K562 (cell line): ENCODE measurements at regions not wholly inside any gene's neighbourhood (a gene's known extent, or its start where the extent isn't known, plus 50 kb on each side); places are given as distances from the start of the nearest gene placed in this dataset.
A peak's percentile ranks its signal among the peaks of the same experiment; 100 is the strongest.

Source experiments
- ATAC-seq: fragments of 200-7000 bp; cut with Tn5 transposase; 3 replicates; pipeline ENCODE4 v1.9.1; 2020; ENCODE audit warnings: moderate library complexity
- BruUV-seq: library from RNA; stranded (reverse); fragments of 400-500 nt; replicated peaks from 2 replicates; lab custom pipeline; 2021; lab: Mats Ljungman, UMichigan
- CTCF ChIA-PET: fragments of 300-600 bp; formaldehyde crosslinking; extraction: SDS; loops from one replicate; lab custom pipeline; 2021; ENCODE audit warnings: low intra/inter-chr PET ratio; lab: Yijun Ruan, JAX
- POLR2A ChIA-PET: fragments of 300-600, 350-650 bp; sonication (Branson Sonifier 250); formaldehyde crosslinking; extraction: SDS; loops from one replicate; lab custom pipeline; 2021; ENCODE audit warnings: antibody characterized with exemption, inconsistent platforms; lab: Yijun Ruan, JAX
- DNase-seq, 4 experiments: peaks; one replicate each; pipeline versions ENCODE4 v3.0.0 to v3.0.0-alpha.2; 2011 to 2018; ENCODE audit warnings: low spot score in 3 of 4, mixed read lengths in 3 of 4; ENCODE audit errors: extremely low read depth in 1 of 4
- FAIRE-seq: peaks from 2 replicates; lab custom pipeline; 2011; peaks lifted over from hg19 to GRCh38; lab: Jason Lieb, UNC
- H2AFZ ChIP-seq: 2 replicates; pipeline ENCODE4 v1.6.0; 2011; ENCODE audit warnings: low read depth, low read length, control low read depth, inconsistent platforms
- H3K27ac ChIP-seq: fragments of 200-600 bp; 3 replicates; pipeline ENCODE4 v1.8.0; 2011; ENCODE audit warnings: low read depth, mild to moderate bottlenecking, control low read depth, inconsistent platforms, low read length, moderate library complexity, mixed read lengths; ENCODE audit errors: extremely low read depth
- H3K27me3 ChIP-seq, 2 experiments: fragments of 300-600 bp in 1 of 2; 2 replicates in 1 of 2; 3 replicates in 1 of 2; pipeline versions ENCODE4 v1.6.0 to v1.8.0; 2011; ENCODE audit warnings: inconsistent platforms in 2 of 2, low read length in 2 of 2, mild to moderate bottlenecking in 1 of 2, mixed read lengths in 1 of 2, moderate library complexity in 1 of 2; ENCODE audit not compliant: control insufficient read depth in 2 of 2, insufficient read depth in 2 of 2
- H3K36me3 ChIP-seq: fragments of 300-600 bp; 3 replicates; pipeline ENCODE4 v1.8.0; 2011; ENCODE audit warnings: mild to moderate bottlenecking, low read length, inconsistent platforms; ENCODE audit not compliant: control insufficient read depth, insufficient read depth
- H3K4me1 ChIP-seq, 2 experiments: fragments of 200-600 bp in 1 of 2; replicated peaks in 1 of 2; 2 replicates in 1 of 2; 3 replicates in 1 of 2; pipeline versions ENCODE4 v1.5.1 to v1.8.0; 2011; ENCODE audit warnings: inconsistent platforms in 2 of 2, low read length in 2 of 2, mild to moderate bottlenecking in 1 of 2, mixed read lengths in 1 of 2, moderate library complexity in 1 of 2; ENCODE audit not compliant: control insufficient read depth in 2 of 2, insufficient read depth in 2 of 2
- H3K4me2 ChIP-seq: 2 replicates; pipeline ENCODE4 v1.6.1; 2011; ENCODE audit warnings: low read length, control low read depth, inconsistent platforms, mixed read lengths; ENCODE audit not compliant: insufficient read depth
- H3K4me3 ChIP-seq: fragments of 200-600 bp; sonication (generic), shearing (Covaris generic); 2 replicates; pipeline ENCODE4 v1.5.1; 2016; ENCODE audit warnings: control low read depth, inconsistent platforms
- H3K79me2 ChIP-seq: fragments of 200-600 bp; 3 replicates; pipeline ENCODE4 v1.8.0; 2011; ENCODE audit warnings: low read length, inconsistent platforms; ENCODE audit not compliant: control insufficient read depth, insufficient read depth
- H3K9ac ChIP-seq, 2 experiments: 2 replicates each; pipeline versions ENCODE4 v1.6.0 to v1.6.1; 2011; ENCODE audit warnings: low read depth in 2 of 2, low read length in 2 of 2, control low read depth in 1 of 2, inconsistent platforms in 1 of 2, mild to moderate bottlenecking in 1 of 2, mixed read lengths in 1 of 2; ENCODE audit not compliant: insufficient read depth in 1 of 2
- H3K9me1 ChIP-seq: one replicate; pipeline ENCODE4 v1.6.0; 2011; ENCODE audit warnings: inconsistent platforms, mild to moderate bottlenecking, low read length, moderate library complexity; ENCODE audit not compliant: control insufficient read depth, insufficient read depth
- H3K9me3 ChIP-seq: replicated peaks from 2 replicates; pipeline ENCODE4 v1.5.1; 2011; ENCODE audit warnings: low read depth, low read length, inconsistent platforms; ENCODE audit not compliant: control insufficient read depth, insufficient read depth
- H4K20me1 ChIP-seq: replicated peaks from 2 replicates; pipeline ENCODE4 v1.6.1; 2011; ENCODE audit warnings: low read length, inconsistent platforms, mixed read lengths; ENCODE audit not compliant: control insufficient read depth, insufficient read depth
- CEBPG ChIP-seq, 3 experiments: fragments of 200-800 bp in 1 of 3; sonication (Bioruptor generic) in 1 of 3; sonication (generic) in 1 of 3; formaldehyde crosslinking in 1 of 3; IDR thresholded peaks in 2 of 3; conservative IDR thresholded peaks in 1 of 3; 2 replicates each; pipeline versions ENCODE4 v1.6.1 to v1.8.0; 2016 to 2022; ENCODE audit warnings: missing compliant biosample characterization in 2 of 3, missing genetic modification characterization in 2 of 3, mild to moderate bottlenecking in 1 of 3, missing genetic modification reagents in 1 of 3
- ELF4 ChIP-seq: fragments of 450-650 bp; formaldehyde crosslinking; IDR thresholded peaks from 2 replicates; pipeline ENCODE4 v1.4.0; 2022; ENCODE audit warnings: missing genetic modification characterization
- HBP1 ChIP-seq: fragments of 450-650 bp; formaldehyde crosslinking; IDR thresholded peaks from 2 replicates; pipeline ENCODE4 v1.4.0; 2022; ENCODE audit warnings: missing genetic modification characterization
- MXD1 ChIP-seq: fragments of 250-450 bp; sonication (Bioruptor Pico); IDR thresholded peaks from 2 replicates; pipeline ENCODE4 v1.8.0; 2021; ENCODE audit warnings: borderline replicate concordance, mild to moderate bottlenecking, moderate library complexity; ENCODE audit not compliant: poor library complexity, severe bottlenecking
- WGBS: fragments of 100-300 bp; shearing (Covaris generic); methylation state at CpG from one replicate; pipeline ENCODE4 v1.1.6; 2016; ENCODE audit warnings: low coverage, mixed read lengths; ENCODE audit not compliant: insufficient coverage; ENCODE audit errors: missing lambda C conversion rate; 5-methylcytosine and 5-hydroxymethylcytosine counted together
- in situ Hi-C: fragments of 300-500 bp; cut with MboI; formaldehyde crosslinking; loops from 4 replicates; pipeline ENCODE4 v1.15.0; 2018; ENCODE audit warnings: inconsistent platforms, mixed read lengths
- intact Hi-C: fragments of 100-400 bp; cut with micrococcal nuclease; formaldehyde crosslinking; loops from 2 replicates; pipeline ENCODE4 v1.14.2; 2022
- TF ChIP-seq, protein P1 (sequence below): fragments of 450-650 bp; formaldehyde crosslinking; IDR thresholded peaks from 2 replicates; pipeline ENCODE4 v1.4.0; 2022; ENCODE audit warnings: mild to moderate bottlenecking, moderate library complexity
- TF ChIP-seq, protein P2 (sequence below): IDR thresholded peaks from 2 replicates; pipeline ENCODE4 v1.6.1; 2014; ENCODE audit warnings: antibody characterized with exemption

DNA sequence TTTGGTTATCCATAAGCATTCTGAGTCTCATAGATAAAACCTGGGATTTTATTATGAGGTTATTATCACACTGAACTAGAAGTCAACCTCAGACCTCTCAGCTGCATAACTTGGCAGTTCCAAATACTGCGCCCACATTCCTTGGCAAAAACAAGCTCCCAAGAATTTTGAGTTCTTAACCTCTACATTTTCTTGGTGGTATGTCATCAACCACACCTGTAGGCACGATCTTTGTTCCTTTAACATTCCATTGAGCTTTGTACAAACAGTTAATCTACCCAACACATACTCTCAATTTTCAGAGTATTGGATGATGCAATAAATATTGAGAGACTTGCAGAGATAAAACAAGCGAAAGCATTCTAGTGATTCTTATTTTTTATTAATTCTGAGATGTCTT lies 371.8 kb upstream of the PRICKLE1 start:
- intact Hi-C loops (no loop called here), in situ Hi-C loops (no loop called here)
- ChIA-PET CTCF (no interaction called here), POLR2A (no interaction called here)
- FAIRE-seq (no peak), ATAC-seq (no peak), DNase-seq (no peak)
- no TSS peak for BruUV-seq
- H3K4me2 ChIP-seq: no peak overlapping the region
- H3K27ac ChIP-seq: no peak overlapping the region
- H3K79me2 ChIP-seq: no peaks in the 10 kb centered on the region
- H2AFZ ChIP-seq: no peak overlapping the region
- H4K20me1 ChIP-seq: no peaks in the 10 kb centered on the region
- no peak overlapping the region for H3K9ac ChIP-seq
- no peaks in the 10 kb centered on the region for H3K4me1 ChIP-seq
- H3K9me3 ChIP-seq: peaks cover 2% of the 10 kb centered on the region; the same call in 1 of the 2 replicates
- WGBS: 12% methylated on average over 3 of the region's 3 CpGs
- no peaks in the 10 kb centered on the region for H3K9me1 ChIP-seq
- H3K36me3 ChIP-seq: no peaks in the 10 kb centered on the region
- no peak overlapping the region for H3K4me3 ChIP-seq
- TF ChIP-seq HBP1 (CRISPR knock-in tag) (no peak), CEBPG (CRISPR knock-in tag; IDR thresholded peaks at IDR 0.05) (peak; percentile 42; the same call in 1 of the 2 replicates), CEBPG (tag; conservative IDR thresholded peaks at IDR 0.05 in 1 of 2, IDR thresholded peaks at IDR 0.05 in 1 of 2) (peak; percentile 25 to 75; a peak in 2 of 4 replicates), ELF4 (CRISPR knock-in tag) (no peak), MXD1 (CRISPR knock-in tag) (no peak)
- TF ChIP-seq, protein P1, sequence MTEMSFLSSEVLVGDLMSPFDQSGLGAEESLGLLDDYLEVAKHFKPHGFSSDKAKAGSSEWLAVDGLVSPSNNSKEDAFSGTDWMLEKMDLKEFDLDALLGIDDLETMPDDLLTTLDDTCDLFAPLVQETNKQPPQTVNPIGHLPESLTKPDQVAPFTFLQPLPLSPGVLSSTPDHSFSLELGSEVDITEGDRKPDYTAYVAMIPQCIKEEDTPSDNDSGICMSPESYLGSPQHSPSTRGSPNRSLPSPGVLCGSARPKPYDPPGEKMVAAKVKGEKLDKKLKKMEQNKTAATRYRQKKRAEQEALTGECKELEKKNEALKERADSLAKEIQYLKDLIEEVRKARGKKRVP (CRISPR knock-in tag): 0 out of 2 replicates have a peak, but pooled peaks have one; percentile 46
- TF ChIP-seq, protein P2, sequence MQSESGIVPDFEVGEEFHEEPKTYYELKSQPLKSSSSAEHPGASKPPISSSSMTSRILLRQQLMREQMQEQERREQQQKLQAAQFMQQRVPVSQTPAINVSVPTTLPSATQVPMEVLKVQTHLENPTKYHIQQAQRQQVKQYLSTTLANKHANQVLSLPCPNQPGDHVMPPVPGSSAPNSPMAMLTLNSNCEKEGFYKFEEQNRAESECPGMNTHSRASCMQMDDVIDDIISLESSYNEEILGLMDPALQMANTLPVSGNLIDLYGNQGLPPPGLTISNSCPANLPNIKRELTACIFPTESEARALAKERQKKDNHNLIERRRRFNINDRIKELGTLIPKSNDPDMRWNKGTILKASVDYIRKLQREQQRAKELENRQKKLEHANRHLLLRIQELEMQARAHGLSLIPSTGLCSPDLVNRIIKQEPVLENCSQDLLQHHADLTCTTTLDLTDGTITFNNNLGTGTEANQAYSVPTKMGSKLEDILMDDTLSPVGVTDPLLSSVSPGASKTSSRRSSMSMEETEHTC: no peak
- H3K27me3 ChIP-seq: no peaks in the 10 kb centered on the region
